Fibroblast of villous mesenchyme (primary cell): ENCODE measurements at regions not wholly inside any gene's neighbourhood (a gene's known extent, or its start where the extent isn't known, plus 50 kb on each side); places are given as distances from the start of the nearest gene placed in this dataset.

Source experiments
- DNase-seq: peaks from one replicate; pipeline ENCODE4 v3.0.0-alpha.2; 2010; ENCODE audit warnings: low read depth
- H3K4me3 ChIP-seq: 2 replicates; pipeline ENCODE4 v1.5.1; 2011; ENCODE audit warnings: low read depth, mild to moderate bottlenecking, low read length
- TF ChIP-seq, protein P1 (sequence below): IDR thresholded peaks from 2 replicates; pipeline ENCODE4 v1.5.1; 2012; ENCODE audit warnings: low read depth, mild to moderate bottlenecking, low read length; ENCODE audit not compliant: insufficient read depth

DNA sequence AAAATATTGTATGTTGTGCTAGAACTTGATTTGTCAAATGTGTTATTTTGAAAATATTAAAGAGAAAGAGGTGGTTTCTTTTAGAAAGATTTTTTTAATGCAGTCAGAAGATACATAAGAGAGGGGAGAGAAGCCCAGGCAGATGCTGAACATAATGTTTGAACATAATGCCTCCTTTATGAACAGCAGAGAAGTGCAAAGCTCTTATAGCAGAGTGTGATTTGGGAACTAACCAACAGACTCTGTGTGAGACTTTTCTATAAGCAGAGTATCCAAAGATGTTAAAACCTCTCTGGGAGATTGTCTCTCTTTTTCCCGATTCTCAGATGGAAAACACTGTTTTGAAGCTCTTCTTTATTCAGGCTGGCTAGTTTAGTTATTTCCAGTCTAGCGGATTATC lies 1274.1 kb upstream of the SPRY2 start:
- TF ChIP-seq, protein P1, sequence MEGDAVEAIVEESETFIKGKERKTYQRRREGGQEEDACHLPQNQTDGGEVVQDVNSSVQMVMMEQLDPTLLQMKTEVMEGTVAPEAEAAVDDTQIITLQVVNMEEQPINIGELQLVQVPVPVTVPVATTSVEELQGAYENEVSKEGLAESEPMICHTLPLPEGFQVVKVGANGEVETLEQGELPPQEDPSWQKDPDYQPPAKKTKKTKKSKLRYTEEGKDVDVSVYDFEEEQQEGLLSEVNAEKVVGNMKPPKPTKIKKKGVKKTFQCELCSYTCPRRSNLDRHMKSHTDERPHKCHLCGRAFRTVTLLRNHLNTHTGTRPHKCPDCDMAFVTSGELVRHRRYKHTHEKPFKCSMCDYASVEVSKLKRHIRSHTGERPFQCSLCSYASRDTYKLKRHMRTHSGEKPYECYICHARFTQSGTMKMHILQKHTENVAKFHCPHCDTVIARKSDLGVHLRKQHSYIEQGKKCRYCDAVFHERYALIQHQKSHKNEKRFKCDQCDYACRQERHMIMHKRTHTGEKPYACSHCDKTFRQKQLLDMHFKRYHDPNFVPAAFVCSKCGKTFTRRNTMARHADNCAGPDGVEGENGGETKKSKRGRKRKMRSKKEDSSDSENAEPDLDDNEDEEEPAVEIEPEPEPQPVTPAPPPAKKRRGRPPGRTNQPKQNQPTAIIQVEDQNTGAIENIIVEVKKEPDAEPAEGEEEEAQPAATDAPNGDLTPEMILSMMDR = no peak
- H3K4me3 ChIP-seq = no peak overlapping the region
- no peak for DNase-seq

DNA sequence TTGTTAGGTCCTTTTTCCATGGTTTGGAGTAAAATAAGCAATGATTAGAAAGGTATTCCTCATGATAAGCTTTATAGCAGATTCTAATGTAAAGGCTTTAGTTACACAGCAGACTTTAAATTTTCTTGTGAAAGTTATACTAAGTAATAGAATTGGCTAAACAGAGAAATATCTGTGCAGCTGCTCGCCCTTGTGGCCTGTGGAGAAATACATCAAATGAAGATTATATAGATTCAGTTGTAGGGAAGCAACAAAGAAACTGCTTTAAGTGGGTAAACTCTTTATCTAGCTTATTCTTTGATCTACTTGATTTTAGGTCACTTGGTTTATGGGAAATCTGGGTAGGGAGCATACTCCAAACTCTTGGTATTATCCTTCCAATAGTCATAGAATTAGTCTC lies 1269.7 kb upstream of the SPRY2 start:
- H3K4me3 ChIP-seq = no peak overlapping the region
- TF ChIP-seq, protein P1 = no peak
- no peak for DNase-seq

DNA sequence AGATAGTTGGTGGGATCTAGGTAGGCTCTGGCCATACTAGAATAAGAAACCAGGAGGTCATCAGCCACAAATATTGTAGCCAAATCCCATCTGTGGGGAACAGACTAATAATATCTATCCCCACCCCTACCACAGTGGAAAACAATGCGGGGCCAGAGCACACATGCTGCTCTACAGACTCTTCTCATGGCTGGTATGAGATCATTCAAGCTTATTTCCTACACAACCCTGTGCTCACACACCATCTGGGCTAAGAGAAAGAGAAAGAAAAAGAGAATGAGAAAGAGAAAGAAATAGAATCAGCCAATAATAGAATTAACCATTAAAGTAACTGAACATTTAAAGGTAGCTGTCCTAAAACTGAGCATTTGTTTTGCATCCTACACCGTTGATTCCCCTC lies 1268.4 kb upstream of the SPRY2 start:
- TF ChIP-seq, protein P1 = no peak
- no peak for DNase-seq
- no peak overlapping the region for H3K4me3 ChIP-seq

DNA sequence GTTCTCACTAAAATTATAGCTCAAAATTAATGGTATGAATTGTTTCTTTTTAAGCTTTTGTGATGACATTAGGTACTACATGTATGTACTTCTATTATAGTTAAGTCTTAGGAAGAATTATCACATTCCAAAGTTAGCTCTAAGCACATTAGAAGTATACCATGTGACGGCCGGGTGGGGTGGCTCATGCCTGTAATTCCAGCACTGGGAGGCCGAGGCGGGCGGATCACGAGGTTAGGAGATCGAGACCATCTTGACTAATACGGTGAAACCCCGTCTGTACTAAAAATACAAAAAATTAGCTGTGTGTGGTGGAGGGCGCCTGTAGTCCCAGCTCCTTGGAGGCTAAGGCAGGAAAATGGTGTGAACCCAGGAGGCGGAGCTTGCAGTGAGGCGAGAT lies 1265.1 kb upstream of the SPRY2 start:
- no peak for DNase-seq
- TF ChIP-seq, protein P1 = no peak
- no peak overlapping the region for H3K4me3 ChIP-seq

DNA sequence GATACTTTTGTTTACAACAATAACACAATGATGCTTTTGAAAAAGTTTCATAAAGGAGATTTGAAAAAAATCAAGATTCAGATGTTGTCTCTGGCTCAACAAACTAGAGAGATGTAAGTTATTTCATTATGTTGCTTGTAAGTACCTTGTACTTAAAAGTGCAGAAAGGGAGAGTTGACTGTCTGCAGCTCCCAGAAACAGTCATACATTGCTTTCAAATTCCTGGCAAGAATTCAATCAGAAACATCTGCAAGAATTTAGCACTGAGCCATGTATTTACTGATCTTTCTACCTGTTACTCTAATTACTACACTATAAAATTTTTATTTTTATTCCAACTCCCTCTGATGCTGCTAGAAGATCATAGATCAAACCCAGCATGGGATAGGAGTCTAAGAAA lies 1261.3 kb upstream of the SPRY2 start:
- no peak for DNase-seq
- H3K4me3 ChIP-seq = no peak overlapping the region
- TF ChIP-seq, protein P1 = no peak

DNA sequence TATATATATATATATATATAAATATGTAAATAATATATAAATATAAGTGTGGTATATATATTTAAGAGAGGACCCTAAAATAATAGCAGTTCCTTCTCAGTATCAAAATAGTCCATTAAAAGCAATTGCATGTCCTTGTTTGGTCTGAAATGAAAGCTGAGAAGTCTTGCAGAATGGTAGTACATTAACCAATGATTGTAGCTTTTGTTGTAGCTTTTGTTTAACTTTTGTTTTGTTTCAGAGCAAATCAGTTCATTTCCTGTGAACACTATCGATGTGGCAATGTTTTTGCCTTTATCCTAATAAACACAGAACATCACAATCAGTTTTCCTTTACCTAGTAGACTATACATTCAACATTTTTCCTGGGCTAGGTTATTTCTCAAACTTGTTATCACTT lies 1256.2 kb upstream of the SPRY2 start:
- DNase-seq = no peak
- TF ChIP-seq, protein P1 = no peak
- no peak overlapping the region for H3K4me3 ChIP-seq

DNA sequence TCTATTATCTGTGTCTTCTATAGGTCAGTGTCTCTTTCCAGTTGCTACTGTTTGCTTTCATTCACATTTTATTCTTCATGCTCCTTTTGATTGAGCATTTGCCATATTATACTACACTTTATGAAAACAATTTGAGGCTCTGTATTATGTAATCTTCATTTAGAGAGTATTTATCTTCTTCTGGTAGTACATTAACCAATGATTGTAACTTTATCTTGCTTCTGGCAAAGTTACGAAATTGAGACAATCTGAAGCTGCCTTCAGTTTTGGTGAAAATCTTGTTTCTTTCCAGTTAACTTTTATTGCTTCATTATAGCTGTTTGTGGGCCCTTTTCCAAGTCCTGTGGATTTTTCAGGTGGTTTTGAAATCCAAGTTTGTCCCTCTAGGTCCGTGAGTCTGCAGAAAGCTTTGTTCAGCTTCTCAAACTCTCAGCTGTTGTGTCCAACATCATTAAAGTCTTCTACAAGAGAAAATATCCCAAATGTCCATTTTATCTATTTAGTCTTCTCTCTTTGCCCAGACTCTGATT lies 1255.4 kb upstream of the SPRY2 start:
- no peak for DNase-seq
- no peak overlapping the region for H3K4me3 ChIP-seq
- TF ChIP-seq, protein P1 = no peak
